Trophoblast cell (in vitro differentiated cells and primary cell): ENCODE measurements at regions not wholly inside any gene's neighbourhood (a gene's known extent, or its start where the extent isn't known, plus 50 kb on each side); places are given as distances from the start of the nearest gene placed in this dataset.

Source experiments
- DNase-seq, 2 donors: peaks; one replicate each; pipeline ENCODE4 v3.0.0-alpha.2; 2016
- H2AFZ ChIP-seq: 2 replicates; pipeline ENCODE4 v1.6.1; 2013; ENCODE audit warnings: low read length, moderate library complexity, mild to moderate bottlenecking; ENCODE audit not compliant: insufficient read depth, poor library complexity
- H2AK5ac ChIP-seq: 2 replicates; pipeline ENCODE4 v1.6.1; 2013; ENCODE audit warnings: mild to moderate bottlenecking, low read length
- H2BK120ac ChIP-seq: 2 replicates; pipeline ENCODE4 v1.6.1; 2013; ENCODE audit warnings: low read length, mild to moderate bottlenecking, moderate library complexity; ENCODE audit not compliant: insufficient read depth, poor library complexity
- H2BK12ac ChIP-seq: 2 replicates; pipeline ENCODE4 v1.6.1; 2013; ENCODE audit warnings: mild to moderate bottlenecking, low read length, moderate library complexity
- H2BK5ac ChIP-seq: 2 replicates; pipeline ENCODE4 v1.6.1; 2013; ENCODE audit warnings: low read length, low read depth, moderate library complexity, mild to moderate bottlenecking; ENCODE audit not compliant: poor library complexity
- H3K14ac ChIP-seq: 2 replicates; pipeline ENCODE4 v1.6.1; 2013; ENCODE audit warnings: mild to moderate bottlenecking, low read length
- H3K18ac ChIP-seq: 2 replicates; pipeline ENCODE4 v1.6.1; 2013; ENCODE audit warnings: mild to moderate bottlenecking, low read length
- H3K23ac ChIP-seq: 2 replicates; pipeline ENCODE4 v1.6.1; 2013; ENCODE audit warnings: low read length
- H3K27ac ChIP-seq: 2 replicates; pipeline ENCODE4 v1.5.1; 2013; ENCODE audit warnings: low read depth, mild to moderate bottlenecking, inconsistent platforms, low read length, moderate library complexity
- H3K27me3 ChIP-seq: 2 replicates; pipeline ENCODE4 v1.6.1; 2013; ENCODE audit warnings: inconsistent platforms, mild to moderate bottlenecking, low read length, moderate library complexity; ENCODE audit not compliant: insufficient read depth
- H3K36me3 ChIP-seq, 2 experiments: 1 replicate in 1 of 2; 2 replicates in 1 of 2; pipeline ENCODE4 v1.6.1; 2013; ENCODE audit warnings: low read length in 2 of 2, mild to moderate bottlenecking in 2 of 2, moderate library complexity in 1 of 2; ENCODE audit not compliant: insufficient read depth in 2 of 2, control insufficient read depth in 1 of 2
- H3K4ac ChIP-seq: 2 replicates; pipeline ENCODE4 v1.6.1; 2013; ENCODE audit warnings: low read depth, mild to moderate bottlenecking, low read length, moderate library complexity
- H3K4me1 ChIP-seq, 2 experiments: 1 replicate in 1 of 2; 2 replicates in 1 of 2; pipeline ENCODE4 v1.6.1; 2013; ENCODE audit warnings: low read length in 2 of 2, mild to moderate bottlenecking in 2 of 2, moderate library complexity in 1 of 2; ENCODE audit not compliant: insufficient read depth in 2 of 2, control insufficient read depth in 1 of 2
- H3K4me2 ChIP-seq: 2 replicates; pipeline ENCODE4 v1.6.1; 2013; ENCODE audit warnings: inconsistent platforms, mild to moderate bottlenecking, low read length, moderate library complexity
- H3K4me3 ChIP-seq: 2 replicates; pipeline ENCODE4 v1.5.1; 2013; ENCODE audit warnings: mild to moderate bottlenecking, low read depth, low read length, inconsistent platforms
- H3K79me1 ChIP-seq: one replicate; pipeline ENCODE4 v1.6.1; 2013; ENCODE audit warnings: low read length
- H3K79me2 ChIP-seq: 2 replicates; pipeline ENCODE4 v1.6.1; 2013; ENCODE audit warnings: low read length, mild to moderate bottlenecking; ENCODE audit not compliant: control insufficient read depth, insufficient read depth, poor library complexity
- H3K9ac ChIP-seq: 2 replicates; pipeline ENCODE4 v1.6.1; 2013; ENCODE audit warnings: mild to moderate bottlenecking, low read length
- H3K9me3 ChIP-seq: 2 replicates; pipeline ENCODE4 v1.6.1; 2013; ENCODE audit warnings: low read depth, mild to moderate bottlenecking, control low read depth, inconsistent platforms, low read length; ENCODE audit not compliant: insufficient read depth
- H4K12ac ChIP-seq: 2 replicates; pipeline ENCODE4 v1.6.1; 2013; ENCODE audit warnings: low read depth, mild to moderate bottlenecking, low read length, moderate library complexity
- H4K8ac ChIP-seq: 2 replicates; pipeline ENCODE4 v1.6.1; 2013; ENCODE audit warnings: low read depth, mild to moderate bottlenecking, low read length, moderate library complexity
- H4K91ac ChIP-seq: one replicate; pipeline ENCODE4 v1.6.1; 2013; ENCODE audit warnings: low read depth, mild to moderate bottlenecking, low read length, moderate library complexity
- WGBS: extraction: QIAGEN DNeasy Blood & Tissue Kit; methylation state at CpG from one replicate; pipeline ENCODE4 v1.1.7; 2013; ENCODE audit warnings: missing lambda C conversion rate; ENCODE audit not compliant: insufficient read length, insufficient coverage; ENCODE audit errors: extremely low coverage; 5-methylcytosine and 5-hydroxymethylcytosine counted together

DNA sequence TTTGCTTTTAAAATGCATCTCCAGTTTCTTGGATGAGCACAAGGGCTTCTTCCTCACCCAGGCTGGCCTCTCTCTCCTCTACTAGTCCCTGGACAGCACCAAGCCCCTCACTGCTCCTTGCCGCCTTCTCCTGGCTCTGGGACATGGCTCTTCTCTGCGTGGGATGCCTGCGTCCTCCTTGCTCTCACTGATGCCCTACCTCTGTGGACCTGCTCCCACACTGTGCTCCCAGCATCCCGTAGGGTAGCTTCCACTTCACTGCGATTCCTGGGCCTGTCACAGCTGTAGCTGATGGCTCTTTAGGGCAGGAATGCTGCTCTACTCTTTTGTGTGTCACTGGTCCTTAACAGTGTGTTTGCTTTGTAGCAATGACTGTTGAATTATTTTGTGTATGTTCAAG lies 136.3 kb downstream of the SNX19 start:
- Histone ChIP-seq H2BK12ac (no peak overlapping the region), H3K4me3 (no peak overlapping the region), H3K9ac (no peak overlapping the region), H4K12ac (no peak overlapping the region), H2BK5ac (no peak overlapping the region), H4K91ac (no peak overlapping the region), H3K9me3 (peaks cover 3% of the 10 kb centered on the region), H3K79me1 (peaks cover 4% of the 10 kb centered on the region), H3K4me1 (peaks cover 6 to 7% of the 10 kb centered on the region in 2 experiments), H3K14ac (no peak overlapping the region), H2BK120ac (no peak overlapping the region), H3K4me2 (no peak overlapping the region), H3K18ac (no peak overlapping the region), H2AK5ac (no peak overlapping the region), H3K4ac (no peak overlapping the region), H3K27me3 (no peaks in the 10 kb centered on the region), H3K79me2 (no peaks in the 10 kb centered on the region), H2AFZ (no peak overlapping the region), H4K8ac (no peak overlapping the region), H3K36me3 (no peaks in the 10 kb centered on the region), H3K23ac (no peak overlapping the region), H3K27ac (no peak overlapping the region)
- no CpG with 5 or more reads among the region's 5 CpGs for WGBS
- no peak for DNase-seq

- WGBS, result no CpG with 5 or more reads among the region's 4 CpGs
- no peak overlapping the region for H2AFZ ChIP-seq
- H3K4me3 ChIP-seq, result no peak overlapping the region
- H3K14ac ChIP-seq, result no peak overlapping the region
- no peak overlapping the region for H2BK5ac ChIP-seq
- H3K79me2 ChIP-seq, result no peaks in the 10 kb centered on the region
- H3K23ac ChIP-seq, result no peak overlapping the region
- peaks cover 3% of the 10 kb centered on the region for H3K9me3 ChIP-seq
- no peak overlapping the region for H2BK12ac ChIP-seq
- H2AK5ac ChIP-seq, result no peak overlapping the region
- H3K18ac ChIP-seq, result no peak overlapping the region
- no peak overlapping the region for H3K27ac ChIP-seq
- H3K4ac ChIP-seq, result no peak overlapping the region
- no peaks in the 10 kb centered on the region for H3K27me3 ChIP-seq
- no peak overlapping the region for H3K9ac ChIP-seq
- no peak overlapping the region for H2BK120ac ChIP-seq
- no peak overlapping the region for H4K12ac ChIP-seq
- H3K4me2 ChIP-seq, result no peak overlapping the region
- no peak overlapping the region for H4K91ac ChIP-seq
- peaks cover 6 to 7% of the 10 kb centered on the region in 2 experiments for H3K4me1 ChIP-seq
- H4K8ac ChIP-seq, result no peak overlapping the region
- H3K79me1 ChIP-seq, result peaks cover 4% of the 10 kb centered on the region
- H3K36me3 ChIP-seq, result no peaks in the 10 kb centered on the region
- no peak for DNase-seq
Measured at GRCh38 chr11:130780437-130780836, 135.8 kb downstream of the SNX19 start.

DNA sequence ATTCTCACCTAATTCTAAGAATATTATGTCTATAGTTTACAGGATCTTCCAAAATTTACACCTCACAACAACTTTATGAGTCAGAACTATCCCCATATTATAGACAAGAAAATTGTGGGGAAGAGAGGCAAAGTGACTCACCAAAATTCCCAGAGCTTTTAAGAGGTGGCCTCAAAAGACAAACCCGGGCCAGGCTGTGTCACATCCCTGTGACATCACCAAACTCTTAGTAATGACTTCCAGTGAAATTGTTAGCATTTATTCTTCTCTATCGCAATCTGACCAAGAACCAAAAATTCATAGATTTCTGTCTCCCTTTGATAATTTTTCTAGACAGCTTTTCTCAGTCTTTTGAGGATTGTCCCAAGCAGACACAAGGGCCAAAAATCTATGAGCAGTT lies 134.3 kb downstream of the SNX19 start:
- Histone ChIP-seq H2BK120ac (no peak overlapping the region), H2BK5ac (no peak overlapping the region), H3K79me2 (no peaks in the 10 kb centered on the region), H3K27ac (no peak overlapping the region), H3K4me2 (no peak overlapping the region), H3K23ac (no peak overlapping the region), H4K12ac (no peak overlapping the region), H3K4me3 (no peak overlapping the region), H3K79me1 (peaks cover 6% of the 10 kb centered on the region), H2BK12ac (no peak overlapping the region), H2AFZ (no peak overlapping the region), H2AK5ac (no peak overlapping the region), H3K14ac (no peak overlapping the region), H3K9me3 (peaks cover 3% of the 10 kb centered on the region), H3K18ac (no peak overlapping the region), H3K4me1 (peaks cover 12% of the 10 kb centered on the region in 2 experiments), H3K4ac (no peak overlapping the region), H3K27me3 (no peaks in the 10 kb centered on the region), H4K8ac (no peak overlapping the region), H4K91ac (no peak overlapping the region), H3K9ac (no peak overlapping the region), H3K36me3 (no peaks in the 10 kb centered on the region)
- peak; percentile 22 to 43 for DNase-seq
- WGBS, result no CpG with 5 or more reads among the region's 2 CpGs

DNA sequence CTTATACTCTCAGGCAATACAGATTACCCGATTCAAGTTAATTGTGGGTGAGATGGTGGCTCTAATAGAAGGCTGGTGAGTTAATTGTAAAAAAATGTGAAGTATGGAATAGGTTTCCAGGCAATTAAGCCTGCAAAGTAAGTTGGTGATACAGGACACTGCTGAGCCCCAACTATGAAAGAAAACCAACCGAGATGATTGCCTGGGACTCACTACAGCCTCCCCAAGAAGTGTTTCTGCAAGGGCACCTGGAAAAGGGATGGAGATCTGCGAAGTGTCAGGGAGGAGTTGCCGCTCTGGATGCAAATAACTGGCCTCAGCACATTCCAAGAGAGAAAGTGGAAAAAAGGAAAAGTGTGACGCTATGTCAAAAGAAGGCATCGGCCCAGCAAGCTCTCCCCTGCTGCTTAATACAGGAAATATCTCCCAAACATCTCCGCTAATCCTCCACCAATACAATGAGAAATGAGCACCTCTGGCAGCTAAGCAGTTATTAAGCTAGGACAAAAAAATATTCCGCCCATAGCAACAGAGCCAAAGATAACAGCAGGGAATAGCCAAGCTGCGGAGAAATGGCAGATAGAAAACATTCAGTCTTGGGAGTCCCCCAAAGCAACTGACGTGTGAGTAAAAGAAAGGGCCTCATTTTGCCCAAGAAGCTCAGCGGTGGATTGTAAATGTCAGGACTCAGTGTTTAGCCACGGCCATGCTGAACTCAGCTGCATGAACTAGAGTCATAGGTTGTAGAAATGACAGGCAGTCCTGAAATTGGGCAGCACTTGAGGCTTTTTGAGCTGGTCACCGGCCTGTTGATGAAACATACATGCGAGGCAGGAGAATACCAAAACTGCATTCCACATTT lies 133.7 kb downstream of the SNX19 start:
- peak overlapping the region; percentile 40 for H4K91ac ChIP-seq
- H4K8ac ChIP-seq, result peak overlapping the region; percentile 9
- peaks cover 12% of the 10 kb centered on the region in 2 experiments for H3K4me1 ChIP-seq
- no peak overlapping the region for H3K23ac ChIP-seq
- H3K4me2 ChIP-seq, result no peak overlapping the region
- H3K27me3 ChIP-seq, result no peaks in the 10 kb centered on the region
- H3K9ac ChIP-seq, result no peak overlapping the region
- H3K4me3 ChIP-seq, result no peak overlapping the region
- H3K36me3 ChIP-seq, result no peaks in the 10 kb centered on the region
- no peak overlapping the region for H3K4ac ChIP-seq
- H3K9me3 ChIP-seq, result peaks cover 3% of the 10 kb centered on the region
- peaks cover 6% of the 10 kb centered on the region for H3K79me1 ChIP-seq
- no peak overlapping the region for H2BK5ac ChIP-seq
- no peak overlapping the region for H2AK5ac ChIP-seq
- no peak overlapping the region for H2AFZ ChIP-seq
- H3K27ac ChIP-seq, result peak overlapping the region; percentile 52
- no CpG with 5 or more reads among the region's 14 CpGs for WGBS
- H2BK120ac ChIP-seq, result peak overlapping the region; percentile 25
- H3K79me2 ChIP-seq, result no peaks in the 10 kb centered on the region
- no peak overlapping the region for H3K18ac ChIP-seq
- peak overlapping the region; percentile 68 for H2BK12ac ChIP-seq
- H4K12ac ChIP-seq, result no peak overlapping the region
- peak in 1 of 2 donors; percentile 39 for DNase-seq
- H3K14ac ChIP-seq, result no peak overlapping the region
